H1 (cell line): ENCODE measurements at regions not wholly inside any gene's neighbourhood (a gene's known extent, or its start where the extent isn't known, plus 50 kb on each side); places are given as distances from the start of the nearest gene placed in this dataset.

Experiments used
- CTCF ChIA-PET: fragments of 300-600 bp; sonication (Branson Sonifier 250); formaldehyde crosslinking; loops from one replicate; lab custom pipeline; 2021; ENCODE audit not compliant: partially characterized antibody; lab: Charles Lee
- POLR2A ChIA-PET: fragments of 300-600 bp; sonication (Branson Sonifier 250); formaldehyde crosslinking; loops from one replicate; lab custom pipeline; 2021; ENCODE audit warnings: inconsistent platforms; ENCODE audit not compliant: partially characterized antibody; lab: Charles Lee
- DNase-seq, 2 experiments: peaks; one replicate each; pipeline versions ENCODE4 v3.0.0 to v3.0.0-alpha.2; 2010 to 2022; ENCODE audit warnings: low spot score in 2 of 2, low read depth in 1 of 2, mixed read lengths in 1 of 2
- FAIRE-seq: peaks from 2 replicates; lab custom pipeline; 2011; peaks lifted over from hg19 to GRCh38; lab: Jason Lieb, UNC
- H2AFZ ChIP-seq: 2 replicates; pipeline ENCODE4 v1.8.1; 2012; ENCODE audit warnings: low read length, inconsistent platforms
- H2AK5ac ChIP-seq: 2 replicates; pipeline ENCODE4 v1.6.1; 2013; ENCODE audit warnings: low read depth, low read length
- H2BK120ac ChIP-seq: replicated peaks from 2 replicates; pipeline ENCODE3; 2013; ENCODE audit warnings: low read depth, low read length, inconsistent platforms
- H2BK12ac ChIP-seq: 2 replicates; pipeline ENCODE4 v1.6.1; 2013; ENCODE audit warnings: low read depth, low read length
- H2BK15ac ChIP-seq: 2 replicates; pipeline ENCODE4 v1.6.1; 2013; ENCODE audit warnings: low read length
- H2BK20ac ChIP-seq: 2 replicates; pipeline ENCODE4 v1.6.1; 2013; ENCODE audit warnings: low read length
- H2BK5ac ChIP-seq: 2 replicates; pipeline ENCODE4 v1.6.1; 2013; ENCODE audit warnings: low read depth, low read length
- H3K14ac ChIP-seq: 2 replicates; pipeline ENCODE4 v1.6.1; 2013; ENCODE audit warnings: inconsistent platforms; ENCODE audit not compliant: insufficient read length
- H3K18ac ChIP-seq: 2 replicates; pipeline ENCODE4 v1.6.1; 2013; ENCODE audit warnings: low read length; ENCODE audit errors: extremely low read depth
- H3K23ac ChIP-seq: 2 replicates; pipeline ENCODE4 v1.6.1; 2013; ENCODE audit warnings: inconsistent platforms; ENCODE audit not compliant: insufficient read length
- H3K23me2 ChIP-seq: 2 replicates; pipeline ENCODE4 v1.6.1; 2013; ENCODE audit warnings: low read depth, low read length
- H3K27ac ChIP-seq: 2 replicates; pipeline ENCODE4 v1.6.1; 2011; ENCODE audit warnings: low read depth, low read length, inconsistent platforms
- H3K27me3 ChIP-seq, 4 experiments: replicated peaks in 1 of 4; 1 replicate in 1 of 4; 2 replicates in 3 of 4; pipeline versions ENCODE4 v1.6.1 to v1.8.1; 2011 to 2013; ENCODE audit warnings: low read length in 3 of 4, mild to moderate bottlenecking in 3 of 4, inconsistent platforms in 2 of 4, mixed read lengths in 2 of 4, moderate library complexity in 1 of 4; ENCODE audit not compliant: control insufficient read depth in 3 of 4, insufficient read depth in 3 of 4; ENCODE audit errors: extremely low read depth in 1 of 4
- H3K36me3 ChIP-seq, 4 experiments: 2 replicates each; pipeline versions ENCODE4 v1.6.1 to v1.8.1; 2011 to 2013; ENCODE audit warnings: mild to moderate bottlenecking in 4 of 4, low read length in 3 of 4, moderate library complexity in 2 of 4, control low read depth in 1 of 4, inconsistent platforms in 1 of 4; ENCODE audit not compliant: insufficient read depth in 4 of 4, control insufficient read depth in 2 of 4
- H3K4ac ChIP-seq: replicated peaks from 2 replicates; pipeline ENCODE3; 2013; ENCODE audit warnings: low read length, low read depth, mixed read lengths, inconsistent platforms; ENCODE audit not compliant: insufficient read length
- H3K4me1 ChIP-seq, 4 experiments: replicated peaks in 1 of 4; 1 replicate in 1 of 4; 2 replicates in 3 of 4; pipeline versions ENCODE4 v1.6.1 to v1.8.1; 2011 to 2013; ENCODE audit warnings: low read length in 3 of 4, inconsistent platforms in 2 of 4, mixed read lengths in 1 of 4; ENCODE audit not compliant: insufficient read depth in 4 of 4, control insufficient read depth in 3 of 4
- H3K4me2 ChIP-seq, 2 experiments: 2 replicates each; pipeline versions ENCODE4 v1.6.1 to v1.8.1; 2011 to 2013; ENCODE audit warnings: low read depth in 2 of 2, low read length in 2 of 2, control low read depth in 1 of 2, inconsistent platforms in 1 of 2, mild to moderate bottlenecking in 1 of 2; ENCODE audit not compliant: insufficient read depth in 1 of 2
- H3K4me3 ChIP-seq, 4 experiments: fragments of 200-600, 300-600 bp in 1 of 4; sonication (generic), shearing (Covaris generic), sonication (Bioruptor Twin) in 1 of 4; 2 replicates each; pipeline versions ENCODE4 v1.5.1 to v1.8.1; 2011 to 2016; ENCODE audit warnings: low read length in 4 of 4, low read depth in 3 of 4, control low read depth in 2 of 4, inconsistent platforms in 2 of 4, mild to moderate bottlenecking in 2 of 4, mixed read lengths in 1 of 4, moderate library complexity in 1 of 4; ENCODE audit not compliant: insufficient read depth in 2 of 4; ENCODE audit errors: extremely low read depth in 1 of 4
- H3K56ac ChIP-seq: replicated peaks from 2 replicates; pipeline ENCODE3; 2013; ENCODE audit warnings: low read depth, mild to moderate bottlenecking, mixed read lengths, low read length, inconsistent platforms; ENCODE audit not compliant: insufficient read length
- H3K79me1 ChIP-seq: 2 replicates; pipeline ENCODE4 v1.6.1; 2013; ENCODE audit warnings: low read depth, low read length, control low read depth
- H3K79me2 ChIP-seq, 2 experiments: 2 replicates each; pipeline versions ENCODE4 v1.6.1 to v1.8.1; 2012 to 2013; ENCODE audit warnings: low read length in 2 of 2, mild to moderate bottlenecking in 2 of 2, inconsistent platforms in 1 of 2; ENCODE audit not compliant: insufficient read depth in 2 of 2, control insufficient read depth in 1 of 2
- H3K9ac ChIP-seq, 4 experiments: replicated peaks in 1 of 4; 1 replicate in 1 of 4; 2 replicates in 3 of 4; pipeline versions ENCODE4 v1.6.1 to v1.8.1; 2011 to 2013; ENCODE audit warnings: low read depth in 3 of 4, low read length in 3 of 4, control low read depth in 2 of 4, mild to moderate bottlenecking in 2 of 4, moderate library complexity in 2 of 4, inconsistent platforms in 1 of 4; ENCODE audit errors: extremely low read depth in 1 of 4
- H3K9me3 ChIP-seq, 2 experiments: 2 replicates each; pipeline versions ENCODE4 v1.6.1 to v1.8.1; 2012 to 2013; ENCODE audit warnings: mild to moderate bottlenecking in 2 of 2, moderate library complexity in 2 of 2, control low read depth in 1 of 2, inconsistent platforms in 1 of 2, low read depth in 1 of 2, low read length in 1 of 2, mixed read lengths in 1 of 2; ENCODE audit not compliant: insufficient read depth in 2 of 2
- H4K20me1 ChIP-seq, 2 experiments: replicated peaks in 1 of 2; 2 replicates each; pipeline versions ENCODE3 to v1.8.1; 2011 to 2013; ENCODE audit warnings: inconsistent platforms in 2 of 2, low read length in 2 of 2, mild to moderate bottlenecking in 1 of 2; ENCODE audit not compliant: insufficient read depth in 2 of 2, control insufficient read depth in 1 of 2
- H4K5ac ChIP-seq: 2 replicates; pipeline ENCODE4 v1.6.1; 2013; ENCODE audit warnings: low read length, low read depth, mixed read lengths, inconsistent platforms; ENCODE audit not compliant: insufficient read length
- H4K8ac ChIP-seq: 2 replicates; pipeline ENCODE4 v1.8.0; 2013; ENCODE audit warnings: mild to moderate bottlenecking, moderate library complexity, low read length, inconsistent platforms; ENCODE audit not compliant: insufficient read depth; ENCODE audit errors: extremely low read depth
- H4K91ac ChIP-seq: replicated peaks from 2 replicates; pipeline ENCODE3; 2013; ENCODE audit warnings: low read length, mixed read lengths, inconsistent platforms; ENCODE audit not compliant: insufficient read length
- ASH2L ChIP-seq: fragments of 200-600, 300-600 bp; sonication (generic); IDR thresholded peaks from one replicate; pipeline ENCODE4 v1.7.1; 2017; ENCODE audit warnings: low read length
- BCL11A ChIP-seq, 2 experiments: IDR thresholded peaks; one replicate each; pipeline ENCODE4 v1.6.1; 2011; ENCODE audit warnings: low read depth in 2 of 2, low read length in 2 of 2, mild to moderate bottlenecking in 2 of 2
- CBX5 ChIP-seq: fragments of 300-800, 300-1000 bp; sonication (generic); IDR thresholded peaks from 2 replicates; pipeline ENCODE4 v1.7.1; 2016; ENCODE audit warnings: antibody characterized with exemption, low read length, low read depth
- CREB1 ChIP-seq: IDR thresholded peaks from 2 replicates; pipeline ENCODE4 v1.6.1; 2012; ENCODE audit warnings: inconsistent platforms
- EGR1 ChIP-seq: IDR thresholded peaks from 2 replicates; pipeline ENCODE4 v1.6.1; 2011; ENCODE audit warnings: low read depth, low read length, borderline replicate concordance
- HDAC6 ChIP-seq: IDR thresholded peaks from one replicate; pipeline ENCODE4 v1.7.1; 2012; ENCODE audit warnings: low read depth, mild to moderate bottlenecking, inconsistent platforms, low read length, moderate library complexity
- POLR2AphosphoS5 ChIP-seq: IDR thresholded peaks from 2 replicates; pipeline ENCODE4 v1.6.1; 2011; ENCODE audit warnings: low read depth, low read length
- RAD21 ChIP-seq, 2 experiments: IDR thresholded peaks in 1 of 2; conservative IDR thresholded peaks in 1 of 2; 2 replicates each; pipeline ENCODE4 v1.6.1; 2011; ENCODE audit warnings: low read depth in 2 of 2, low read length in 2 of 2, improper control_type of control experiment in 1 of 2, inconsistent platforms in 1 of 2, mild to moderate bottlenecking in 1 of 2, moderate library complexity in 1 of 2
- RFX5 ChIP-seq: IDR thresholded peaks from 2 replicates; pipeline ENCODE4 v1.6.1; 2011; ENCODE audit warnings: low read depth, low read length, improper control_type of control experiment, borderline replicate concordance
- RXRA ChIP-seq: IDR thresholded peaks from 2 replicates; pipeline ENCODE4 v1.6.1; 2011; ENCODE audit warnings: low read depth, mild to moderate bottlenecking, low read length, moderate library complexity; ENCODE audit not compliant: insufficient read depth
- SIX5 ChIP-seq: IDR thresholded peaks from 2 replicates; pipeline ENCODE4 v1.6.1; 2011; ENCODE audit warnings: mild to moderate bottlenecking, low read depth, low read length
- SP4 ChIP-seq: IDR thresholded peaks from 2 replicates; pipeline ENCODE4 v1.6.1; 2012; ENCODE audit warnings: low read length, inconsistent platforms
- TBP ChIP-seq: IDR thresholded peaks from 2 replicates; pipeline ENCODE4 v1.6.1; 2011; ENCODE audit warnings: low read depth, low read length, improper control_type of control experiment
- TEAD4 ChIP-seq: IDR thresholded peaks from 2 replicates; pipeline ENCODE4 v1.6.1; 2012; ENCODE audit warnings: low read depth, low read length, inconsistent platforms, mixed read lengths
- YY1 ChIP-seq: IDR thresholded peaks from 2 replicates; pipeline ENCODE4 v1.6.1; 2011; ENCODE audit warnings: low read depth, mild to moderate bottlenecking, low read length
- ZNF274 ChIP-seq: IDR thresholded peaks from 2 replicates; pipeline ENCODE4 v1.7.0; 2012; ENCODE audit warnings: low read length, borderline replicate concordance; ENCODE audit errors: extremely low read depth
- WGBS, 2 experiments: shearing (Covaris generic) in 1 of 2; methylation state at CpG; one replicate each; pipeline versions ENCODE4 v1.1.6 to v1.1.7; 2013 to 2015; ENCODE audit warnings: low lambda C conversion rate in 2 of 2, mixed read lengths in 2 of 2, inconsistent platforms in 1 of 2, low coverage in 1 of 2, missing lambda C conversion rate in 1 of 2; ENCODE audit not compliant: insufficient replicate concordance in 2 of 2, insufficient coverage in 1 of 2, insufficient read length in 1 of 2; ENCODE audit errors: extremely low coverage in 1 of 2, missing lambda C conversion rate in 1 of 2; 5-methylcytosine and 5-hydroxymethylcytosine counted together
- TF ChIP-seq, protein P1 (sequence below): IDR thresholded peaks from 2 replicates; pipeline ENCODE4 v1.6.1; 2012; ENCODE audit warnings: inconsistent platforms

DNA sequence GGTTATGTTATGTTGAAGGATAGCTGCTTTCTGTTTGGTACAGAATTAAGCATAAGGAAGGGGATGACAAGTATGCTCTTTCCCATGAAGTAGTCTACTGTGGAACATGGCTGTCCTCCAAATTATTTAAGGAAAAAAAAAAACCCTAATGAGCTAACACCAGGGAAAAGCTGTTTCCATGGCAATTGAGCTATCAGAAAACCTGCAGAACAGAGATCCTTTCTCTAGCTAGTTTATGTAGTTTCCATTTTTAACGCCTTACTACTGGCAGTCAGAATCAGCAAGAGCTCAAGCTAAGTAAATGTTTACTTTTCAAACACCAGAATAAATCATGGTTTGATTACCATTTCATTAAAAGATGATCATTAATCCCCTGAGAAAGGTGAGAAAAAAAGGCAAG is 287.4 kb upstream of the TARS1 start:
- H3K79me2 ChIP-seq = no peaks in the 10 kb centered on the region
- H3K23me2 ChIP-seq = no peaks in the 10 kb centered on the region
- no peak overlapping the region for H3K4me2 ChIP-seq
- no peak overlapping the region for H2AK5ac ChIP-seq
- no peak overlapping the region for H2BK12ac ChIP-seq
- POLR2A ChIA-PET = no interaction called here
- H3K9ac ChIP-seq = no peak overlapping the region
- no peaks in the 10 kb centered on the region for H3K9me3 ChIP-seq
- H3K27me3 ChIP-seq = no peaks in the 10 kb centered on the region
- H4K8ac ChIP-seq = no peak overlapping the region
- H4K20me1 ChIP-seq = no peaks in the 10 kb centered on the region
- H2BK5ac ChIP-seq = no peak overlapping the region
- WGBS, 2 experiments = 89% methylated on average over 1 of the region's 1 CpG; no CpG with 5 or more reads in 1 of the 2 experiments
- H2BK120ac ChIP-seq = no peak overlapping the region
- H2BK20ac ChIP-seq = no peak overlapping the region
- no peak overlapping the region for H2AFZ ChIP-seq
- H3K4me1 ChIP-seq = no peaks in the 10 kb centered on the region
- H3K4me3 ChIP-seq = no peak overlapping the region
- H3K4ac ChIP-seq = no peak overlapping the region
- no peaks in the 10 kb centered on the region for H3K36me3 ChIP-seq
- H3K56ac ChIP-seq = no peak overlapping the region
- H3K14ac ChIP-seq = no peak overlapping the region
- no peak for DNase-seq
- CTCF ChIA-PET = interaction anchor here (0.6 to 1.4 kb wide), 4 partner anchors 13 to 476 kb away, joined by 3 to 7 read pairs (median 4); no protein-coding TSS in a partner anchor
- no peak overlapping the region for H2BK15ac ChIP-seq
- H3K18ac ChIP-seq = no peak overlapping the region
- H4K5ac ChIP-seq = no peak overlapping the region
- no peak overlapping the region for H3K23ac ChIP-seq
- H3K27ac ChIP-seq = no peak overlapping the region
- no peak for FAIRE-seq
- H4K91ac ChIP-seq = no peak overlapping the region
- no peaks in the 10 kb centered on the region for H3K79me1 ChIP-seq
- TF ChIP-seq, protein P1, sequence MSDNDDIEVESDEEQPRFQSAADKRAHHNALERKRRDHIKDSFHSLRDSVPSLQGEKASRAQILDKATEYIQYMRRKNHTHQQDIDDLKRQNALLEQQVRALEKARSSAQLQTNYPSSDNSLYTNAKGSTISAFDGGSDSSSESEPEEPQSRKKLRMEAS = no peak
- TF ChIP-seq RXRA (no peak), BCL11A (IDR thresholded peaks at IDR 0.05; ENCODE audit: low read depth in 2 of 2, low read length in 2 of 2) (no peak), EGR1 (no peak), RAD21 (IDR thresholded peaks at IDR 0.05 in 1 of 2, conservative IDR thresholded peaks at IDR 0.05 in 1 of 2; ENCODE audit: low read depth in 2 of 2, low read length in 2 of 2) (no peak), YY1 (no peak), CBX5 (no peak), CREB1 (no peak), TEAD4 (no peak), HDAC6 (no peak), ZNF274 (no peak), RFX5 (no peak), TBP (no peak), ASH2L (no peak), POLR2AphosphoS5 (no peak), SP4 (no peak), SIX5 (no peak)
